DND-41 (cell line): ENCODE measurements at regions not wholly inside any gene's neighbourhood (a gene's known extent, or its start where the extent isn't known, plus 50 kb on each side); places are given as distances from the start of the nearest gene placed in this dataset.

ENCODE experiments used
- ATAC-seq: fragments of 200-7000 bp; cut with Tn5 transposase; 3 replicates; pipeline ENCODE4 v1.9.1; 2021; ENCODE audit warnings: low read depth; ENCODE audit not compliant: insufficient read depth
- DNase-seq: peaks from one replicate; pipeline ENCODE4 v3.0.0-alpha.2; 2020
- H2AFZ ChIP-seq: 2 replicates; pipeline ENCODE4 v1.6.0; 2012; ENCODE audit warnings: low read depth, low read length
- H3K27ac ChIP-seq: 2 replicates; pipeline ENCODE4 v1.5.1; 2012; ENCODE audit warnings: low read length, inconsistent platforms
- H3K27me3 ChIP-seq: fragments of 200-600 bp; sonication (generic); 2 replicates; pipeline ENCODE4 v1.6.0; 2012; ENCODE audit warnings: low read length, mild to moderate bottlenecking, inconsistent platforms; ENCODE audit not compliant: insufficient read depth, poor library complexity
- H3K36me3 ChIP-seq: 2 replicates; pipeline ENCODE4 v1.5.1; 2012; ENCODE audit warnings: low read length, inconsistent platforms; ENCODE audit not compliant: insufficient read depth
- H3K4me1 ChIP-seq: 2 replicates; pipeline ENCODE4 v1.5.1; 2012; ENCODE audit warnings: mild to moderate bottlenecking, low read length; ENCODE audit not compliant: insufficient read depth
- H3K4me2 ChIP-seq: 2 replicates; pipeline ENCODE4 v1.6.0; 2012; ENCODE audit warnings: mild to moderate bottlenecking, moderate library complexity, low read length, inconsistent platforms; ENCODE audit not compliant: insufficient read depth
- H3K4me3 ChIP-seq, 2 experiments: fragments of 200-600 bp in 1 of 2; shearing (Covaris generic) in 1 of 2; 2 replicates each; pipeline ENCODE4 v1.5.1; 2012 to 2016; ENCODE audit warnings: inconsistent platforms in 2 of 2, low read length in 2 of 2, mild to moderate bottlenecking in 2 of 2, low read depth in 1 of 2, moderate library complexity in 1 of 2
- H3K79me2 ChIP-seq: 2 replicates; pipeline ENCODE4 v1.6.0; 2012; ENCODE audit warnings: low read length, inconsistent platforms; ENCODE audit not compliant: insufficient read depth
- H3K9ac ChIP-seq: 2 replicates; pipeline ENCODE4 v1.6.0; 2012; ENCODE audit warnings: low read depth, mild to moderate bottlenecking, inconsistent platforms, low read length, moderate library complexity
- H3K9me3 ChIP-seq: 2 replicates; pipeline ENCODE4 v1.5.1; 2012; ENCODE audit warnings: low read length, moderate library complexity, mild to moderate bottlenecking, inconsistent platforms; ENCODE audit not compliant: insufficient read depth, severe bottlenecking
- H4K20me1 ChIP-seq: 2 replicates; pipeline ENCODE4 v1.6.0; 2012; ENCODE audit warnings: low read length; ENCODE audit not compliant: insufficient read depth
- CTCF ChIP-seq: IDR thresholded peaks from 2 replicates; pipeline ENCODE4 v1.5.1; 2012; ENCODE audit warnings: borderline replicate concordance, low read length, moderate library complexity, mild to moderate bottlenecking; ENCODE audit not compliant: poor library complexity, severe bottlenecking; ENCODE audit errors: extremely low read depth
- EZH2 ChIP-seq: IDR thresholded peaks from 3 replicates; pipeline ENCODE4 v1.6.1; 2012; ENCODE audit warnings: borderline replicate concordance, low read depth, mild to moderate bottlenecking, moderate library complexity, low read length, inconsistent platforms; ENCODE audit not compliant: severe bottlenecking

GRCh38 chr2:196338440-196338839 is 167.1 kb upstream of the STK17B start:
- TF ChIP-seq EZH2 (no peak), CTCF (no peak)
- Histone ChIP-seq H4K20me1 (no peaks in the 10 kb centered on the region), H3K4me2 (no peak overlapping the region), H2AFZ (no peak overlapping the region), H3K27ac (no peak overlapping the region), H3K4me3 (no peak overlapping the region), H3K79me2 (no peaks in the 10 kb centered on the region), H3K36me3 (no peaks in the 10 kb centered on the region), H3K9ac (no peak overlapping the region), H3K4me1 (no peaks in the 10 kb centered on the region), H3K27me3 (no peaks in the 10 kb centered on the region), H3K9me3 (no peaks in the 10 kb centered on the region)
- DNase-seq (no peak), ATAC-seq (no peak)

GRCh38 chr2:196341277-196341841 is 170.0 kb upstream of the STK17B start:
- no peaks in the 10 kb centered on the region for H4K20me1 ChIP-seq
- no peaks in the 10 kb centered on the region for H3K36me3 ChIP-seq
- H3K4me1 ChIP-seq = no peaks in the 10 kb centered on the region
- no peak overlapping the region for H3K27ac ChIP-seq
- no peak for ATAC-seq
- no peaks in the 10 kb centered on the region for H3K27me3 ChIP-seq
- H3K9me3 ChIP-seq = no peaks in the 10 kb centered on the region
- TF ChIP-seq CTCF (no peak), EZH2 (no peak)
- no peaks in the 10 kb centered on the region for H3K79me2 ChIP-seq
- DNase-seq = no peak
- no peak overlapping the region for H3K9ac ChIP-seq
- no peak overlapping the region for H3K4me3 ChIP-seq
- H3K4me2 ChIP-seq = no peak overlapping the region
- no peak overlapping the region for H2AFZ ChIP-seq

GRCh38 chr2:196344397-196344796 is 173.0 kb upstream of the STK17B start:
- Histone ChIP-seq H3K4me3 (no peak overlapping the region), H3K27me3 (no peaks in the 10 kb centered on the region), H3K4me2 (no peak overlapping the region), H3K27ac (no peak overlapping the region), H3K79me2 (no peaks in the 10 kb centered on the region), H3K36me3 (no peaks in the 10 kb centered on the region), H3K9me3 (no peaks in the 10 kb centered on the region), H4K20me1 (no peaks in the 10 kb centered on the region), H3K4me1 (no peaks in the 10 kb centered on the region), H2AFZ (no peak overlapping the region), H3K9ac (no peak overlapping the region)
- no peak for TF ChIP-seq EZH2
- no peak for TF ChIP-seq CTCF
- DNase-seq (no peak), ATAC-seq (no peak)

GRCh38 chr2:196353717-196354116 is 182.3 kb upstream of the STK17B start:
- no peak overlapping the region for H3K9ac ChIP-seq
- no peaks in the 10 kb centered on the region for H3K79me2 ChIP-seq
- no peaks in the 10 kb centered on the region for H3K4me1 ChIP-seq
- DNase-seq (no peak), ATAC-seq (no peak)
- H3K27me3 ChIP-seq = no peaks in the 10 kb centered on the region
- H3K9me3 ChIP-seq = peaks cover 16% of the 10 kb centered on the region
- H4K20me1 ChIP-seq = no peaks in the 10 kb centered on the region
- no peak overlapping the region for H3K4me2 ChIP-seq
- H2AFZ ChIP-seq = no peak overlapping the region
- H3K36me3 ChIP-seq = no peaks in the 10 kb centered on the region; the same call in 1 of the 2 replicates
- H3K4me3 ChIP-seq = 0 out of 4 replicates have a peak overlapping the region, but pooled peaks of 1 of the 2 experiments have one; percentile 8
- no peak for TF ChIP-seq CTCF
- TF ChIP-seq EZH2 = no peak
- no peak overlapping the region for H3K27ac ChIP-seq
